ENCODE measurements at regions not wholly inside any gene's neighbourhood (a gene's known extent, or its start where the extent isn't known, plus 50 kb on each side); places are given as distances from the start of the nearest gene placed in this dataset.

DNA sequence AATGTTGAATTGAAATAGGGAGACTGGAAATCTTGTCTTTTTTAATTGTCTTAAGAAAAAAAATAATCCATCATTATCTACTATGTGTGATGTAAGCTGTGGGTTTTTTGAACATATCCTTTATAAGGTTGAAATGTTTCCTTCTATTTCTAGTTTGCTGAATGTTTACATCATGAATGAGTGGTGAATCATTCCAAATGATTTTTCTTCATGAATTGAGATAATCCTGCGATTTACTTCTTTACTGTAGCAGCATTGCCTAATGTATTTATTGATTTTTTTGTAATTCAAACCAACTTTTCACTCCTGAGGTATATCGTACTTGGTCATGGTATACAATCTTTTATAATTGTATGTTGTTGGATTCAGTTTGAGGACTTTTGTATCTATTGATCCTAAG is 607.6 kb upstream of the PFKP start:
- ChIA-PET CTCF (no interaction called here), POLR2A (ENCODE audit: unreplicated experiment) (no interaction called here)
- no peaks in the 10 kb centered on the region for H3K36me3 ChIP-seq (ENCODE audit: low read depth, low read length)
- H3K27me3 ChIP-seq (ENCODE audit: low read length): no peaks in the 10 kb centered on the region
- TF ChIP-seq EZH2phosphoT487 (IDR thresholded peaks at IDR 0.05; ENCODE audit: borderline replicate concordance, low read length) (no peak), EZH2 (IDR thresholded peaks at IDR 0.05; ENCODE audit: low read length, unreplicated experiment) (no peak)
- TF ChIP-seq, protein P1, sequence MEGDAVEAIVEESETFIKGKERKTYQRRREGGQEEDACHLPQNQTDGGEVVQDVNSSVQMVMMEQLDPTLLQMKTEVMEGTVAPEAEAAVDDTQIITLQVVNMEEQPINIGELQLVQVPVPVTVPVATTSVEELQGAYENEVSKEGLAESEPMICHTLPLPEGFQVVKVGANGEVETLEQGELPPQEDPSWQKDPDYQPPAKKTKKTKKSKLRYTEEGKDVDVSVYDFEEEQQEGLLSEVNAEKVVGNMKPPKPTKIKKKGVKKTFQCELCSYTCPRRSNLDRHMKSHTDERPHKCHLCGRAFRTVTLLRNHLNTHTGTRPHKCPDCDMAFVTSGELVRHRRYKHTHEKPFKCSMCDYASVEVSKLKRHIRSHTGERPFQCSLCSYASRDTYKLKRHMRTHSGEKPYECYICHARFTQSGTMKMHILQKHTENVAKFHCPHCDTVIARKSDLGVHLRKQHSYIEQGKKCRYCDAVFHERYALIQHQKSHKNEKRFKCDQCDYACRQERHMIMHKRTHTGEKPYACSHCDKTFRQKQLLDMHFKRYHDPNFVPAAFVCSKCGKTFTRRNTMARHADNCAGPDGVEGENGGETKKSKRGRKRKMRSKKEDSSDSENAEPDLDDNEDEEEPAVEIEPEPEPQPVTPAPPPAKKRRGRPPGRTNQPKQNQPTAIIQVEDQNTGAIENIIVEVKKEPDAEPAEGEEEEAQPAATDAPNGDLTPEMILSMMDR (conservative IDR thresholded peaks at IDR 0.05; ENCODE audit: low read depth, low read length): no peak
- no peaks in the 10 kb centered on the region for H3K79me2 ChIP-seq (ENCODE audit: low read length)
- H3K4me2 ChIP-seq (ENCODE audit: low read length): no peak overlapping the region
- H2AFZ ChIP-seq (ENCODE audit: low read length): no peak overlapping the region
- intact Hi-C loops (cut with micrococcal nuclease): no loop called here
- H3K9me3 ChIP-seq (ENCODE audit: low read length): no peaks in the 10 kb centered on the region
- no peak overlapping the region for H3K27ac ChIP-seq (ENCODE audit: low read length)
- no peaks in the 10 kb centered on the region for H3F3A ChIP-seq (ENCODE audit: low read length, unreplicated experiment)
- no peaks in the 10 kb centered on the region for H3K4me1 ChIP-seq (ENCODE audit: insufficient read depth, low read length)
- no peak overlapping the region for H3K4me3 ChIP-seq (ENCODE audit: low read length)
- DNase-seq: no peak
- no peaks in the 10 kb centered on the region for H4K20me1 ChIP-seq (ENCODE audit: low read length)
- no peak overlapping the region for H3K9ac ChIP-seq (ENCODE audit: low read length)
- H3K9me2 ChIP-seq (replicated peaks; ENCODE audit: low read length): no peaks in the 10 kb centered on the region
- no TSS peak for BruUV-seq (replicated peaks)
- ATAC-seq: no peak

DNA sequence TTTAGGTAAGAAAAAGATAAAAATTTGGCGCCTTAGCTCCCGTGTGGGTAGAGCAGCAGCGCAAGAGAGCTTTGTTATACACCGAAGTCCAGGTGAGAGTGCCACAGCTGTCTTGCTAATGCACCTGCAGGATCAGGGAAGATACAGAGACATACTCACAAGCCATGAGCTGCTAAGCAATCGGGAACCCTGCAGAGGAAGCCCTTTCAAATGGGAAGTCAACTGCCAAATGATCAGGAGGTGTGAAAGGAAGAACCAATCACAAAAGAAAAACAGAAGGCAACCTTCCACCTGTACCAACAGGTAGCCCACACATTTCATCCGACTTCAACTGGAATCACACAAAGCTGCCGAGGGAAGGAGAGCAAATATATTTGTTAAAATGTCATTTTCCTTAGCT is 610.5 kb upstream of the PFKP start:
- ATAC-seq (no peak), DNase-seq (no peak)
- BruUV-seq (replicated peaks): no TSS peak
- Histone ChIP-seq H3K4me1 (ENCODE audit: insufficient read depth, low read length) (no peaks in the 10 kb centered on the region), H3K9ac (ENCODE audit: low read length) (no peak overlapping the region), H3K27ac (ENCODE audit: low read length) (no peak overlapping the region), H3K79me2 (ENCODE audit: low read length) (no peaks in the 10 kb centered on the region), H3K36me3 (ENCODE audit: low read depth, low read length) (no peaks in the 10 kb centered on the region), H3K9me3 (ENCODE audit: low read length) (no peaks in the 10 kb centered on the region), H3K27me3 (ENCODE audit: low read length) (no peaks in the 10 kb centered on the region), H3K4me2 (ENCODE audit: low read length) (no peak overlapping the region), H4K20me1 (ENCODE audit: low read length) (no peaks in the 10 kb centered on the region), H3K4me3 (ENCODE audit: low read length) (no peak overlapping the region), H3F3A (ENCODE audit: low read length, unreplicated experiment) (no peaks in the 10 kb centered on the region), H3K9me2 (replicated peaks; ENCODE audit: low read length) (no peaks in the 10 kb centered on the region), H2AFZ (ENCODE audit: low read length) (no peak overlapping the region)
- ChIA-PET POLR2A (ENCODE audit: unreplicated experiment) (no interaction called here), CTCF (no interaction called here)
- TF ChIP-seq EZH2 (IDR thresholded peaks at IDR 0.05; ENCODE audit: low read length, unreplicated experiment) (no peak), EZH2phosphoT487 (IDR thresholded peaks at IDR 0.05; ENCODE audit: borderline replicate concordance, low read length) (no peak)
- TF ChIP-seq, protein P1 (conservative IDR thresholded peaks at IDR 0.05; ENCODE audit: low read depth, low read length): no peak
- intact Hi-C loops (cut with micrococcal nuclease): no loop called here

DNA sequence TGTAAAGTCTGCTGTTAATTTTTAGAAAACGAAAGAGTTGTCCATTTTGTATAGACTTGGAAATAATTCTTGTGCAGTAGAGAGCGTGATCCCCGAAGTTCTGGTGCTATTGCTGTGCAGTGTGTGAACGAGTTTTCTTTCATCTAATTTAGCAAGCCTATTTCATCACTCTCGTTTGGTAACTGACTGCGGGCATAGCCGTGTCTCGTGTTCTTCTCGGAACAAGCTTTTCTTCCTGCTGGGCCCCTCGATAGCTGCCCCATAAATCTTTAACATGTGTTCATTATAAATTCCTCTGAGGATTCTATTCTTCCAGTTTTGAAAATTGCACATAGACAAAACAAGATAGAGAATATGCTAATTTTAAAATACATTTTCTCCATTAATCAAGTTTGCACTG is 622.0 kb upstream of the PFKP start:
- POLR2A ChIA-PET (ENCODE audit: unreplicated experiment): no interaction called here
- no peak overlapping the region for H3K4me3 ChIP-seq (ENCODE audit: low read length)
- intact Hi-C loops (cut with micrococcal nuclease): no loop called here

More for the DNA sequence above, 622.0 kb upstream of the PFKP start:
- H3K36me3 ChIP-seq (ENCODE audit: low read depth, low read length): no peaks in the 10 kb centered on the region
- no peaks in the 10 kb centered on the region for H3K9me3 ChIP-seq (ENCODE audit: low read length)
- H2AFZ ChIP-seq (ENCODE audit: low read length): no peak overlapping the region
- H3K27me3 ChIP-seq (ENCODE audit: low read length): no peaks in the 10 kb centered on the region
- H3K4me2 ChIP-seq (ENCODE audit: low read length): no peak overlapping the region
- H4K20me1 ChIP-seq (ENCODE audit: low read length): no peaks in the 10 kb centered on the region
- H3K79me2 ChIP-seq (ENCODE audit: low read length): no peaks in the 10 kb centered on the region
- TF ChIP-seq, protein P1 (conservative IDR thresholded peaks at IDR 0.05; ENCODE audit: low read depth, low read length): no peak
- DNase-seq (no peak), ATAC-seq (no peak)
- CTCF ChIA-PET: no interaction called here
- H3K27ac ChIP-seq (ENCODE audit: low read length): no peak overlapping the region
- no TSS peak for BruUV-seq (replicated peaks)
- H3K4me1 ChIP-seq (ENCODE audit: insufficient read depth, low read length): no peaks in the 10 kb centered on the region
- no peak overlapping the region for H3K9ac ChIP-seq (ENCODE audit: low read length)
- H3F3A ChIP-seq (ENCODE audit: low read length, unreplicated experiment): no peaks in the 10 kb centered on the region
- H3K9me2 ChIP-seq (replicated peaks; ENCODE audit: low read length): no peaks in the 10 kb centered on the region

All from PC-3 (cell line).